ENCODE measurements at regions not wholly inside any gene's neighbourhood (a gene's known extent, or its start where the extent isn't known, plus 50 kb on each side); places are given as distances from the start of the nearest gene placed in this dataset.

- Histone ChIP-seq H3K9ac (ENCODE audit: low read depth, low read length) (no peak overlapping the region), H3K4me3 (ENCODE audit: low read length) (no peak overlapping the region), H3K9me3 (ENCODE audit: insufficient read depth, low read depth, low read length) (peaks cover 59% of the 10 kb centered on the region), H3K27me3 (ENCODE audit: insufficient read depth, low read length) (no peaks in the 10 kb centered on the region), H3K27ac (ENCODE audit: low read length) (no peak overlapping the region), H3K4me1 (ENCODE audit: insufficient read depth, low read length) (no peaks in the 10 kb centered on the region), H3K36me3 (ENCODE audit: insufficient read depth, low read depth, low read length) (no peaks in the 10 kb centered on the region)
These were observed 87.2 kb downstream of the SCGB2B2 start for GRCh38 chr19:34589730-34590129.

DNA sequence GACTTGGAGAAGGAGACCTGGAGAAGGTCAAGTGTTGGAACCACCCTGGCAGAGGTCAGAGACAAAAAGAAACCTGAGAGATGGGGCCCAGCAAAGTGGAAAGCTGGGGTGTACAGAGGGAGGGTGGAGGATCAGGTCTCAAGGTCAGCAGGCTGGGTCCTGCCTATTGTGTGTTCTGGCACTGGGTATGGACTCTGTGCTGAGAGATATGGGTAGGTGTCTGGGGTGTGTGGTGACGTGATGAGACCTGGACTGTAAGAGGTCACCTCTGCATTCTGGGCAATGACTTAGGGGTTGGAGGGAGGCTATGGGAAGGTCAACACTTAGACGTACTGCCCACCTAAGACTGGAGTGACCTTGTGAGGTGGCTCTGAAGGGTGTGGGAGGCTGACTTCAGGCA, 88.1 kb downstream of the SCGB2B2 start:
- Histone ChIP-seq H3K36me3 (ENCODE audit: insufficient read depth, low read depth, low read length) (no peaks in the 10 kb centered on the region), H3K9me3 (ENCODE audit: insufficient read depth, low read depth, low read length) (peaks cover 59% of the 10 kb centered on the region), H3K27me3 (ENCODE audit: insufficient read depth, low read length) (no peaks in the 10 kb centered on the region), H3K9ac (ENCODE audit: low read depth, low read length) (no peak overlapping the region), H3K4me3 (ENCODE audit: low read length) (no peak overlapping the region), H3K4me1 (ENCODE audit: insufficient read depth, low read length) (no peaks in the 10 kb centered on the region), H3K27ac (ENCODE audit: low read length) (no peak overlapping the region)

- H3K27me3 ChIP-seq (ENCODE audit: insufficient read depth, low read length) = no peaks in the 10 kb centered on the region
- no peak overlapping the region for H3K4me3 ChIP-seq (ENCODE audit: low read length)
- no peaks in the 10 kb centered on the region for H3K36me3 ChIP-seq (ENCODE audit: insufficient read depth, low read depth, low read length)
- H3K9ac ChIP-seq (ENCODE audit: low read depth, low read length) = no peak overlapping the region
- no peaks in the 10 kb centered on the region for H3K4me1 ChIP-seq (ENCODE audit: insufficient read depth, low read length)
- H3K9me3 ChIP-seq (ENCODE audit: insufficient read depth, low read depth, low read length) = peaks cover 59% of the 10 kb centered on the region
- H3K27ac ChIP-seq (ENCODE audit: low read length) = no peak overlapping the region
These were observed 88.7 kb downstream of the SCGB2B2 start for GRCh38 chr19:34588249-34588648.

GRCh38 chr19:34580408-34580807, 96.6 kb downstream of the SCGB2B2 start:
- no peak overlapping the region for H3K9ac ChIP-seq (ENCODE audit: low read depth, low read length)
- no peaks in the 10 kb centered on the region for H3K4me1 ChIP-seq (ENCODE audit: insufficient read depth, low read length)
- H3K36me3 ChIP-seq (ENCODE audit: insufficient read depth, low read depth, low read length) = no peaks in the 10 kb centered on the region
- H3K27me3 ChIP-seq (ENCODE audit: insufficient read depth, low read length) = peaks cover 21% of the 10 kb centered on the region; the same call in 1 of the 2 replicates
- H3K9me3 ChIP-seq (ENCODE audit: insufficient read depth, low read depth, low read length) = no peaks in the 10 kb centered on the region
- H3K27ac ChIP-seq (ENCODE audit: low read length) = no peak overlapping the region
- no peak overlapping the region for H3K4me3 ChIP-seq (ENCODE audit: low read length)

DNA sequence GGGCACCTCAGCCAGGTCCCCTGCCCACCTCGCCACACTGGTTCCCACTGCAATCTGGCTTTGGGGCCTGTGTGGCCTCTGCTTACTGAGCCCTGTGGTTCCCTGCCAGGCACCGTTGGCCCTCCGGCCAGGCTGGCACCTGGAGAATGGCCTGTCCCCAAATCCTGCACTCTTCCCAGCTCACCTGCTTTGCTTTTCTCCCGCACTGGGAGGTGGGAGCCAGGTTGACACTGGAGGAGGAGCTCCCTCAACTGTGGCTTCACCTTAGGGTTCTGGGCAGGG, 97.0 kb downstream of the SCGB2B2 start:
- Histone ChIP-seq H3K36me3 (ENCODE audit: insufficient read depth, low read depth, low read length) (no peaks in the 10 kb centered on the region), H3K27me3 (ENCODE audit: insufficient read depth, low read length) (peaks cover 21% of the 10 kb centered on the region; the same call in 1 of the 2 replicates), H3K27ac (ENCODE audit: low read length) (no peak overlapping the region), H3K4me1 (ENCODE audit: insufficient read depth, low read length) (no peaks in the 10 kb centered on the region), H3K9ac (ENCODE audit: low read depth, low read length) (no peak overlapping the region), H3K9me3 (ENCODE audit: insufficient read depth, low read depth, low read length) (no peaks in the 10 kb centered on the region), H3K4me3 (ENCODE audit: low read length) (no peak overlapping the region)

DNA sequence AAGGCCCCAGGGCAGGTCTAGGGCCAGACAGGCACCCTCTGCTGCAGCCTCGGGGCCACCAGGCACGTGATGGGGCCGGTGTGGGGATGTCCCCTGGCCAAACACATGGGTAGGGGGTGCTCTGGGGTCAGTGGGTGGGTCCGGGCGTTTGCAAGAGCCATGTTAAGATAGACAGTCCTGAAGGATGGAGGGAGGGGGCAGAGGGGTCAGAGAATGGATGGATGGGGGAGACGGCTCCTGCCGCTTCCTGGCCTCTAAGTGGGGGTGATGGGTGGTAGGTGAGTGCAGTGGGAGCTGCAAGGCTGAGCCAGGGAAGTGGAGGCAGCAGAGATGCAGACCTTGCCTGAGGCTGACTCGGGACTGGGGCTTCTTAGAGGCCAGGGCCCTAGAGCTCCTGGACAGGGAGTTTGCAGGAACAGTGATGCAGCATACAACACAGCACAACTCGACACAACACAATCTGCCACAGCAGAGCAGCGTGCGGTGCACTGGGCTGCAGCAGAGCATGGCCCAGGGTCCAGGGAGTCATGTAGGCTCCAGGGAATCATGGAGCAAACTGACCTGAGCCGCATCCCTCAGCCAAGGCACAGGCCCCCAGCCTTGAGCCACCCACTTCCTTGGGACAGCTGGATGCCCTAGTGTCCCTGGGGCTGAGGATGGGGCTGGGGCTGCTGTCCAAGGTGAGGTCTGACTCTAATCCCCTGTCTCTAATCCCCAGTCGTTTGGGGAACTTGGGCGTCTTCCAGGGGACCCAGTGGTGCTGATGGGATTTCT, 97.5 kb downstream of the SCGB2B2 start:
- Histone ChIP-seq H3K36me3 (ENCODE audit: insufficient read depth, low read depth, low read length) (no peaks in the 10 kb centered on the region), H3K9ac (ENCODE audit: low read depth, low read length) (no peak overlapping the region), H3K4me3 (ENCODE audit: low read length) (no peak overlapping the region), H3K27me3 (ENCODE audit: insufficient read depth, low read length) (peaks cover 21% of the 10 kb centered on the region; the same call in 1 of the 2 replicates), H3K4me1 (ENCODE audit: insufficient read depth, low read length) (no peaks in the 10 kb centered on the region), H3K9me3 (ENCODE audit: insufficient read depth, low read depth, low read length) (no peaks in the 10 kb centered on the region), H3K27ac (ENCODE audit: low read length) (no peak overlapping the region)

DNA sequence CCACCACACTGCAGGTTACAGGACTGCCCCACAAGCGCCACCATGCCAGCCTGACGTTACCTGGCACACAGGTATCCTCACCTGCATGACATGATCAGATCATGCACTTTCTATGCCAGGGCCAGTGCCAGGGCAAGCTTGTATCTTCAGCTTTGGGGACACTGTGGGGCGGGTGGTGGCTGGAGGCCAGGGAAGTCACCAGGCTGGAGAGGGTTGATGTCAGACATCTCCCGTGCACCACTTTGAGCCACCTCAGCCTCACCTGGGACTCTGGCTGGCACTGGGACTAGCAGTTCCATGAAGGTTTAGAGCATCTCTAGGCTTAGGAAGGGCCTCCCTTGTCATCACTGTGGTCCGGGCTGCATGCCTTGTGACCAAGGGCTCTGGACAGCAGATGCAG, 97.2 kb downstream of the WTIP start:
- H3K4me3 ChIP-seq (ENCODE audit: low read length) = no peak overlapping the region
- no peaks in the 10 kb centered on the region for H3K4me1 ChIP-seq (ENCODE audit: insufficient read depth, low read length)
- H3K9ac ChIP-seq (ENCODE audit: low read depth, low read length) = no peak overlapping the region
- no peaks in the 10 kb centered on the region for H3K36me3 ChIP-seq (ENCODE audit: insufficient read depth, low read depth, low read length)
- no peak overlapping the region for H3K27ac ChIP-seq (ENCODE audit: low read length)
- H3K27me3 ChIP-seq (ENCODE audit: insufficient read depth, low read length) = peaks cover 21% of the 10 kb centered on the region; the same call in 1 of the 2 replicates
- H3K9me3 ChIP-seq (ENCODE audit: insufficient read depth, low read depth, low read length) = no peaks in the 10 kb centered on the region

DNA sequence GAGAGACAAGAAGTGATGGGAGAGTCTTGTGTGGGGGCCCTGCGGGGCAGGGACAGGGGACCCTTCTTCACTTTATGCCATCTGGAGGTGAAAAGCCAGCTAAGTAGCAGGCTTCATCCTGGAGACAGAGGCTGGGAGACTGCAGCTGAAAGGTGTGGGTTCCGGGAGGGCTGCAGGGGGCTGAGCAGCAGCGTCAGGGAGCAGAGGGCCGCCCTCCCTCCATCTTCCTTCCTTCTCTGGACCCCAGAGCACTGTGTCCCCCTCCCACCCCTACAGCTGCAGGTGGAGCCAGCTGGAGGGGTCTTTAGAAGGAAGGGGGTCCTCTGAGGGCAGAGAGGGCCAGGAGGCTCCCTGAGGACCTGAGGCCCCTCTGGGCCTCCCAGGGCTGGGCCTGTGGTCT, 96.6 kb downstream of the WTIP start:
- no peaks in the 10 kb centered on the region for H3K4me1 ChIP-seq (ENCODE audit: insufficient read depth, low read length)
- H3K9me3 ChIP-seq (ENCODE audit: insufficient read depth, low read depth, low read length) = no peaks in the 10 kb centered on the region; the same call in 1 of the 2 replicates
- peaks cover 21% of the 10 kb centered on the region; the same call in 1 of the 2 replicates for H3K27me3 ChIP-seq (ENCODE audit: insufficient read depth, low read length)
- H3K36me3 ChIP-seq (ENCODE audit: insufficient read depth, low read depth, low read length) = no peaks in the 10 kb centered on the region
- H3K9ac ChIP-seq (ENCODE audit: low read depth, low read length) = no peak overlapping the region
- H3K27ac ChIP-seq (ENCODE audit: low read length) = no peak overlapping the region
- peak overlapping the region; percentile 66; the same call in 1 of the 2 replicates for H3K4me3 ChIP-seq (ENCODE audit: low read length)

- Histone ChIP-seq H3K27me3 (ENCODE audit: insufficient read depth, low read length) (peaks cover 21% of the 10 kb centered on the region; the same call in 1 of the 2 replicates), H3K36me3 (ENCODE audit: insufficient read depth, low read depth, low read length) (no peaks in the 10 kb centered on the region), H3K9ac (ENCODE audit: low read depth, low read length) (no peak overlapping the region), H3K4me3 (ENCODE audit: low read length) (peak overlapping the region; percentile 66; the same call in 1 of the 2 replicates), H3K27ac (ENCODE audit: low read length) (no peak overlapping the region), H3K4me1 (ENCODE audit: insufficient read depth, low read length) (no peaks in the 10 kb centered on the region), H3K9me3 (ENCODE audit: insufficient read depth, low read depth, low read length) (peaks cover under 1% of the 10 kb centered on the region; the same call in 1 of the 2 replicates)
These were observed 96.1 kb downstream of the WTIP start for GRCh38 chr19:34577531-34578101.

GRCh38 chr19:34577056-34577455, 95.5 kb downstream of the WTIP start:
- H3K36me3 ChIP-seq (ENCODE audit: insufficient read depth, low read depth, low read length) = no peaks in the 10 kb centered on the region
- peaks cover 21% of the 10 kb centered on the region; the same call in 1 of the 2 replicates for H3K27me3 ChIP-seq (ENCODE audit: insufficient read depth, low read length)
- no peak overlapping the region for H3K27ac ChIP-seq (ENCODE audit: low read length)
- H3K9me3 ChIP-seq (ENCODE audit: insufficient read depth, low read depth, low read length) = peaks cover 6% of the 10 kb centered on the region; the same call in 1 of the 2 replicates
- H3K4me3 ChIP-seq (ENCODE audit: low read length) = peak overlapping the region; percentile 66; the same call in 1 of the 2 replicates
- no peaks in the 10 kb centered on the region for H3K4me1 ChIP-seq (ENCODE audit: insufficient read depth, low read length)
- H3K9ac ChIP-seq (ENCODE audit: low read depth, low read length) = no peak overlapping the region

DNA sequence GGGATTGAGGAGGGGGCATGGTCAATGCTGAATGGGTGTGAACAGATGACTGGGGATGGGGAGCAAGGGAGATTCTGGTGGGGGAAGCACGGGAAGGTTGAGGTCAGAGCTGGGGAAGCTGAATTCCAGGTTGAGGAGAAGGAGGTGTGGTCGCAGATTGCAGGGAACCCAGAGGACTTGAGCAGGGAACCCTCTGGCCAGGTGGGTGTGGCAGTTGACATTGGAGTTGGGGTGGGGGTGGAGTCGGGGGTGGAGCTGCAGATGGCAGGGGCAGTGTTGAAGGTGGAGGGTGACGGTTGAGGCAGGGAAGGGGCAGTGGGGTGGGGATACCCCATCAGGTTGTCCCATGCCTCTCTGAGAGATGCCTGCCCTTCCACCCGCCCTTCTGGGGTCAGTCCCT, 94.7 kb downstream of the WTIP start:
- Histone ChIP-seq H3K4me3 (ENCODE audit: low read length) (no peak overlapping the region), H3K36me3 (ENCODE audit: insufficient read depth, low read depth, low read length) (no peaks in the 10 kb centered on the region), H3K27me3 (ENCODE audit: insufficient read depth, low read length) (peaks cover 21% of the 10 kb centered on the region; the same call in 1 of the 2 replicates), H3K27ac (ENCODE audit: low read length) (no peak overlapping the region), H3K4me1 (ENCODE audit: insufficient read depth, low read length) (no peaks in the 10 kb centered on the region), H3K9me3 (ENCODE audit: insufficient read depth, low read depth, low read length) (peaks cover 8% of the 10 kb centered on the region; the same call in 1 of the 2 replicates), H3K9ac (ENCODE audit: low read depth, low read length) (no peak overlapping the region)

DNA sequence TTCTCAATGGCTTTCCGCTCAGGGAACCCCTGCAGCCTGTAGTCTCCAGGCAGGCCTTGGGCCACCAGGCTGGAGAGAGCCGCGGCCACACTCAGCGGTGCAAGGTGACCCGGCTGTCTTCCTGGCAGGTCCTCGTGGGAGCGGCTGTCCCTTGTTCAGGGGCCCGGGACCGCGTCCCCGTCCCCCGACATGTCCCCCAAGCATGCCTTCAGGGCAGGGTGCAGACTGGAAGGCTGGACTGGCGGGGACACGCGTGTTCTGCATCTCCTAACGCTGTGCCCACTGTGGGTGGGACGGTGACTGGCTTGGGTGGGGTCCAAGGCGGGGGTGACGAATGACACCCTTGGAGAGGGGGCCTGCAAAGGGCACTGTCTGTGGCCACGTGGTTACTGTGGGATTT, 93.6 kb downstream of the WTIP start:
- Histone ChIP-seq H3K4me1 (ENCODE audit: insufficient read depth, low read length) (no peaks in the 10 kb centered on the region), H3K4me3 (ENCODE audit: low read length) (no peak overlapping the region), H3K27me3 (ENCODE audit: insufficient read depth, low read length) (peaks cover 21% of the 10 kb centered on the region; the same call in 1 of the 2 replicates), H3K27ac (ENCODE audit: low read length) (no peak overlapping the region), H3K36me3 (ENCODE audit: insufficient read depth, low read depth, low read length) (no peaks in the 10 kb centered on the region), H3K9me3 (ENCODE audit: insufficient read depth, low read depth, low read length) (peaks cover 17% of the 10 kb centered on the region), H3K9ac (ENCODE audit: low read depth, low read length) (no peak overlapping the region)

All from iPS-20b (cell line).